GM18873 (cell line): ENCODE measurements at regions not wholly inside any gene's neighbourhood (a gene's known extent, or its start where the extent isn't known, plus 50 kb on each side); places are given as distances from the start of the nearest gene placed in this dataset.

ENCODE experiments used
- ATAC-seq: cut with Tn5 transposase; IDR thresholded peaks from one replicate; pipeline ENCODE4 v1.9.1; 2021; ENCODE audit warnings: mild to moderate bottlenecking, moderate library complexity, moderate number of reproducible peaks; ENCODE audit not compliant: unreplicated experiment, low FRiP score

GRCh38 chr20:17796091-17796563 is 96.4 kb downstream of the BANF2 start:
- no peak for ATAC-seq

- ATAC-seq, result no peak
Measured at GRCh38 chr20:17795501-17796071, 95.8 kb downstream of the BANF2 start.

GRCh38 chr20:17795003-17795402 is 95.2 kb downstream of the BANF2 start:
- no peak for ATAC-seq

GRCh38 chr20:17794400-17794799 is 94.6 kb downstream of the BANF2 start:
- no peak for ATAC-seq

- no peak for ATAC-seq
Measured at GRCh38 chr20:17793986-17794385, 94.2 kb downstream of the BANF2 start.

GRCh38 chr20:17790296-17790695 is 90.5 kb downstream of the BANF2 start:
- no peak for ATAC-seq

GRCh38 chr20:17787816-17788215 is 88.0 kb downstream of the BANF2 start:
- ATAC-seq, result no peak

- ATAC-seq, result no peak
Measured at GRCh38 chr20:17786221-17786718, 86.5 kb downstream of the BANF2 start.
